ENCODE measurements at regions not wholly inside any gene's neighbourhood (a gene's known extent, or its start where the extent isn't known, plus 50 kb on each side); places are given as distances from the start of the nearest gene placed in this dataset.

- POLR2A ChIA-PET = no interaction called here
- Histone ChIP-seq H3K9me3 (ENCODE audit: low read length) (no peaks in the 10 kb centered on the region), H3K4me2 (ENCODE audit: low read depth, low read length) (no peak overlapping the region), H3K4me3 (replicated peaks in 1 of 3; ENCODE audit: insufficient read depth in 1 of 3, low read depth in 2 of 3, low read length in 3 of 3) (no peak overlapping the region), H4K20me1 (ENCODE audit: insufficient read depth, low read length) (no peaks in the 10 kb centered on the region), H3K79me2 (ENCODE audit: insufficient read depth, low read length) (no peaks in the 10 kb centered on the region), H3K27me3 (ENCODE audit: control insufficient read depth in 1 of 2, insufficient read depth in 2 of 2, low read length in 2 of 2) (no peaks in the 10 kb centered on the region), H3K36me3 (replicated peaks in 1 of 2; ENCODE audit: control insufficient read depth in 1 of 2, insufficient read depth in 2 of 2, low read length in 2 of 2) (no peaks in the 10 kb centered on the region), H3K4me1 (ENCODE audit: insufficient read depth, low read length) (no peaks in the 10 kb centered on the region), H3K9ac (ENCODE audit: insufficient read depth, low read depth, low read length) (no peak overlapping the region), H2AFZ (ENCODE audit: low read length) (no peak overlapping the region), H3K27ac (ENCODE audit: extremely low read length, insufficient read depth, low read length) (no peak overlapping the region)
- no peak for FAIRE-seq
- ATAC-seq = no peak
- CTCF ChIA-PET (ENCODE audit: low intra/inter-chr PET ratio, low total read pairs) = no interaction called here
- DNase-seq (ENCODE audit: low spot score) = no peak
- in situ Hi-C loops (cut with HindIII; ENCODE audit: extremely low pct_ligation_motif_present, low pct_unique_long_range_greater_than_20kb) (no loop called here), intact Hi-C loops (cut with micrococcal nuclease; ENCODE audit: unreplicated experiment) (no loop called here)
- WGBS (ENCODE audit: low lambda C conversion rate) = 15% methylated on average over 3 of the region's 3 CpGs
- TF ChIP-seq PCBP1 (IDR thresholded peaks at IDR 0.05; ENCODE audit: borderline replicate concordance, low read depth, low read length) = no peak
- no peak for TF ChIP-seq MLLT10 (CRISPR knock-in tag; IDR thresholded peaks at IDR 0.05)
- no peak for TF ChIP-seq DR1 (CRISPR knock-in tag; IDR thresholded peaks at IDR 0.05)
- no peak for TF ChIP-seq DMAP1 (CRISPR knock-in tag; IDR thresholded peaks at IDR 0.05)
- no peak for TF ChIP-seq MIER3 (CRISPR knock-in tag; IDR thresholded peaks at IDR 0.05; ENCODE audit: borderline replicate concordance)
- no peak for TF ChIP-seq KLF15 (CRISPR knock-in tag; IDR thresholded peaks at IDR 0.05; ENCODE audit: borderline replicate concordance)
- no peak for TF ChIP-seq BCL6 (CRISPR knock-in tag; IDR thresholded peaks at IDR 0.05)
- no peak for TF ChIP-seq ZNF263 (CRISPR knock-in tag; IDR thresholded peaks at IDR 0.05)
- no peak for TF ChIP-seq POGZ (CRISPR knock-in tag; IDR thresholded peaks at IDR 0.05)
- no peak for TF ChIP-seq SNAPC4 (CRISPR knock-in tag; IDR thresholded peaks at IDR 0.05)
- TF ChIP-seq IKZF1 (IDR thresholded peaks at IDR 0.05) = no peak
- no TSS peak for BruUV-seq (replicated peaks)
These were observed 96.2 kb upstream of the SMC2 start for GRCh38 chr9:103997856-103998370.
